ENCODE measurements at regions not wholly inside any gene's neighbourhood (a gene's known extent, or its start where the extent isn't known, plus 50 kb on each side); places are given as distances from the start of the nearest gene placed in this dataset.

GRCh38 chr1:193542690-193543089, 356.3 kb upstream of the B3GALT2 start:
- no peaks in the 10 kb centered on the region for H3K27me3 ChIP-seq (ENCODE audit: low read depth)
- in situ Hi-C loops (cut with MboI; ENCODE audit: low sequenced_read_pairs) = no loop called here
- DNase-seq (ENCODE audit: low spot score in 2 of 2) = no peak
- H3K9me3 ChIP-seq = no peaks in the 10 kb centered on the region
- H3K4me3 ChIP-seq = no peak overlapping the region
- peaks cover 3% of the 10 kb centered on the region; the same call in 1 of the 2 replicates for H3K4me1 ChIP-seq
- H3K36me3 ChIP-seq (replicated peaks) = no peaks in the 10 kb centered on the region

- no peaks in the 10 kb centered on the region for H3K27me3 ChIP-seq (ENCODE audit: low read depth)
- no peak for DNase-seq (ENCODE audit: low spot score in 2 of 2)
- in situ Hi-C loops (cut with MboI; ENCODE audit: low sequenced_read_pairs) = no loop called here
- no peak overlapping the region for H3K4me3 ChIP-seq
- H3K9me3 ChIP-seq = no peaks in the 10 kb centered on the region
- H3K36me3 ChIP-seq (replicated peaks) = no peaks in the 10 kb centered on the region
- peaks cover 3% of the 10 kb centered on the region; the same call in 1 of the 2 replicates for H3K4me1 ChIP-seq
Measured at GRCh38 chr1:193540511-193540910, 354.1 kb upstream of the B3GALT2 start.

GRCh38 chr1:193539731-193540459, 353.5 kb upstream of the B3GALT2 start:
- in situ Hi-C loops (cut with MboI; ENCODE audit: low sequenced_read_pairs) = no loop called here
- Histone ChIP-seq H3K4me3 (no peak overlapping the region), H3K9me3 (no peaks in the 10 kb centered on the region), H3K36me3 (replicated peaks) (no peaks in the 10 kb centered on the region), H3K27me3 (ENCODE audit: low read depth) (no peaks in the 10 kb centered on the region), H3K4me1 (peaks cover under 1% of the 10 kb centered on the region; the same call in 1 of the 2 replicates)
- no peak for DNase-seq (ENCODE audit: low spot score in 2 of 2)

GRCh38 chr1:193538680-193539079, 352.3 kb upstream of the B3GALT2 start:
- in situ Hi-C loops (cut with MboI; ENCODE audit: low sequenced_read_pairs) = no loop called here
- DNase-seq (ENCODE audit: low spot score in 2 of 2) = no peak
- H3K36me3 ChIP-seq (replicated peaks) = no peaks in the 10 kb centered on the region
- no peaks in the 10 kb centered on the region for H3K9me3 ChIP-seq
- no peak overlapping the region for H3K4me3 ChIP-seq
- H3K4me1 ChIP-seq = no peaks in the 10 kb centered on the region
- H3K27me3 ChIP-seq (ENCODE audit: low read depth) = no peaks in the 10 kb centered on the region

GRCh38 chr1:193538003-193538354, 351.6 kb upstream of the B3GALT2 start:
- Histone ChIP-seq H3K4me1 (no peaks in the 10 kb centered on the region), H3K9me3 (no peaks in the 10 kb centered on the region), H3K36me3 (replicated peaks) (no peaks in the 10 kb centered on the region), H3K27me3 (ENCODE audit: low read depth) (no peaks in the 10 kb centered on the region), H3K4me3 (no peak overlapping the region)
- no peak for DNase-seq (ENCODE audit: low spot score in 2 of 2)
- in situ Hi-C loops (cut with MboI; ENCODE audit: low sequenced_read_pairs) = no loop called here

GRCh38 chr1:193537266-193538002, 351.0 kb upstream of the B3GALT2 start:
- in situ Hi-C loops (cut with MboI; ENCODE audit: low sequenced_read_pairs) = no loop called here
- Histone ChIP-seq H3K4me3 (no peak overlapping the region), H3K27me3 (ENCODE audit: low read depth) (no peaks in the 10 kb centered on the region), H3K4me1 (no peaks in the 10 kb centered on the region), H3K36me3 (replicated peaks) (no peaks in the 10 kb centered on the region), H3K9me3 (no peaks in the 10 kb centered on the region)
- no peak for DNase-seq (ENCODE audit: low spot score in 2 of 2)

- DNase-seq (ENCODE audit: low spot score in 2 of 2) = no peak
- no peaks in the 10 kb centered on the region for H3K36me3 ChIP-seq (replicated peaks)
- H3K4me3 ChIP-seq = no peak overlapping the region
- no peaks in the 10 kb centered on the region for H3K4me1 ChIP-seq
- in situ Hi-C loops (cut with MboI; ENCODE audit: low sequenced_read_pairs) = no loop called here
- no peaks in the 10 kb centered on the region for H3K9me3 ChIP-seq
- no peaks in the 10 kb centered on the region for H3K27me3 ChIP-seq (ENCODE audit: low read depth)
Measured at GRCh38 chr1:193533853-193534252, 347.4 kb upstream of the B3GALT2 start.

GRCh38 chr1:193525917-193526710, 339.7 kb upstream of the B3GALT2 start:
- no peak for DNase-seq (ENCODE audit: low spot score in 2 of 2)
- Histone ChIP-seq H3K4me1 (no peaks in the 10 kb centered on the region), H3K9me3 (no peaks in the 10 kb centered on the region), H3K4me3 (no peak overlapping the region), H3K27me3 (ENCODE audit: low read depth) (no peaks in the 10 kb centered on the region), H3K36me3 (replicated peaks) (no peaks in the 10 kb centered on the region)
- in situ Hi-C loops (cut with MboI; ENCODE audit: low sequenced_read_pairs) = no loop called here

GRCh38 chr1:193525411-193525810, 339.0 kb upstream of the B3GALT2 start:
- no peak for DNase-seq (ENCODE audit: low spot score in 2 of 2)
- no peak overlapping the region for H3K4me3 ChIP-seq
- no peaks in the 10 kb centered on the region for H3K4me1 ChIP-seq
- H3K36me3 ChIP-seq (replicated peaks) = no peaks in the 10 kb centered on the region
- in situ Hi-C loops (cut with MboI; ENCODE audit: low sequenced_read_pairs) = no loop called here
- no peaks in the 10 kb centered on the region for H3K9me3 ChIP-seq
- H3K27me3 ChIP-seq (ENCODE audit: low read depth) = no peaks in the 10 kb centered on the region

GRCh38 chr1:193524616-193525015, 338.2 kb upstream of the B3GALT2 start:
- Histone ChIP-seq H3K4me1 (no peaks in the 10 kb centered on the region), H3K4me3 (no peak overlapping the region), H3K27me3 (ENCODE audit: low read depth) (no peaks in the 10 kb centered on the region), H3K36me3 (replicated peaks) (no peaks in the 10 kb centered on the region), H3K9me3 (no peaks in the 10 kb centered on the region)
- no peak for DNase-seq (ENCODE audit: low spot score in 2 of 2)
- in situ Hi-C loops (cut with MboI; ENCODE audit: low sequenced_read_pairs) = no loop called here

GRCh38 chr1:193524021-193524420, 337.6 kb upstream of the B3GALT2 start:
- no peak for DNase-seq (ENCODE audit: low spot score in 2 of 2)

GRCh38 chr1:193520472-193520871, 334.1 kb upstream of the B3GALT2 start:
- Histone ChIP-seq H3K4me3 (no peak overlapping the region), H3K9me3 (no peaks in the 10 kb centered on the region), H3K4me1 (no peaks in the 10 kb centered on the region), H3K36me3 (replicated peaks) (no peaks in the 10 kb centered on the region), H3K27me3 (ENCODE audit: low read depth) (no peaks in the 10 kb centered on the region)
- DNase-seq (ENCODE audit: low spot score in 2 of 2) = no peak
- in situ Hi-C loops (cut with MboI; ENCODE audit: low sequenced_read_pairs) = no loop called here

More at GRCh38 chr1:193524021-193524420, 337.6 kb upstream of the B3GALT2 start:
- Histone ChIP-seq H3K4me3 (no peak overlapping the region), H3K27me3 (ENCODE audit: low read depth) (no peaks in the 10 kb centered on the region), H3K9me3 (no peaks in the 10 kb centered on the region), H3K36me3 (replicated peaks) (no peaks in the 10 kb centered on the region), H3K4me1 (no peaks in the 10 kb centered on the region)
- in situ Hi-C loops (cut with MboI; ENCODE audit: low sequenced_read_pairs) = no loop called here

GRCh38 chr1:193519922-193520321, 333.5 kb upstream of the B3GALT2 start:
- DNase-seq (ENCODE audit: low spot score in 2 of 2) = no peak
- Histone ChIP-seq H3K4me1 (no peaks in the 10 kb centered on the region), H3K27me3 (ENCODE audit: low read depth) (no peaks in the 10 kb centered on the region), H3K36me3 (replicated peaks) (no peaks in the 10 kb centered on the region), H3K4me3 (no peak overlapping the region), H3K9me3 (no peaks in the 10 kb centered on the region)
- in situ Hi-C loops (cut with MboI; ENCODE audit: low sequenced_read_pairs) = no loop called here
